ENCODE measurements at regions not wholly inside any gene's neighbourhood (a gene's known extent, or its start where the extent isn't known, plus 50 kb on each side); places are given as distances from the start of the nearest gene placed in this dataset.

GRCh38 chr7:94054130-94054529 lies 50.0 kb upstream of the BET1 start:
- peaks cover 2% of the 10 kb centered on the region for H3K36me3 Mint-ChIP-seq
- H3K4me3 Mint-ChIP-seq, result no peak overlapping the region
- peaks cover 35 to 42% (median 39%) of the 10 kb centered on the region in 3 donors for H3K4me1 Mint-ChIP-seq
- H3K27me3 Mint-ChIP-seq, result no peaks in the 10 kb centered on the region
- H3K27ac Mint-ChIP-seq, result peak overlapping the region in 1 of 3 donors; percentile 36
- peaks cover 0 to 2% (median 0%) of the 10 kb centered on the region in 3 donors for H3K9me3 Mint-ChIP-seq

- peaks cover 21 to 24% (median 24%) of the 10 kb centered on the region in 3 donors for H3K4me1 Mint-ChIP-seq
- H3K36me3 Mint-ChIP-seq, result peaks cover 2% of the 10 kb centered on the region
- no peaks in the 10 kb centered on the region for H3K27me3 Mint-ChIP-seq
- no peak overlapping the region for H3K27ac Mint-ChIP-seq
- H3K4me3 Mint-ChIP-seq, result no peak overlapping the region
- peaks cover 0 to 2% (median 0%) of the 10 kb centered on the region in 3 donors for H3K9me3 Mint-ChIP-seq
These were observed 51.8 kb upstream of the BET1 start for GRCh38 chr7:94055963-94056362.

DNA sequence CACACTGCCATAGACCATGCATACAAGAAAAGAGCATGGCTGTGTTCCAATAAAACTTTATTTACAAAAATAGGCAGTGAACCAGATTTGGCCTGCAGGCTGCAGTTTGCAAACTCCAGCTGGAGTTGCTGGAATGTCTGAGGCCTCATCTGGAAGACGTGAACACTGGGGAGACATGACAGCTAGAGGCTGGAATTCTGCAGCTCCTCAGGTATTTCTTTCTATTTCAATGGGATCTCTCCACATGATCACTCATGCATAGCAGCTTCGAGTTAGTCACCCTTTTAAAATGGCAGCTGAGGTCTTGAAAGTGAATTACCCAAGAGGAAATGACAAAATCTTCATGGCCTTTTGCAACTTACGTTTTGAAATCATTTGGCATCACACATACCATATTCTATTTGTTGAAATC lies 52.6 kb upstream of the BET1 start:
- peaks cover 1% of the 10 kb centered on the region for H3K27me3 Mint-ChIP-seq
- peaks cover 0 to 2% (median 0%) of the 10 kb centered on the region in 3 donors for H3K9me3 Mint-ChIP-seq
- H3K36me3 Mint-ChIP-seq, result peaks cover 2% of the 10 kb centered on the region
- H3K4me1 Mint-ChIP-seq, result peaks cover 19 to 27% (median 27%) of the 10 kb centered on the region in 3 donors
- H3K4me3 Mint-ChIP-seq, result no peak overlapping the region
- peak overlapping the region in 1 of 3 donors; percentile 35 for H3K27ac Mint-ChIP-seq

DNA sequence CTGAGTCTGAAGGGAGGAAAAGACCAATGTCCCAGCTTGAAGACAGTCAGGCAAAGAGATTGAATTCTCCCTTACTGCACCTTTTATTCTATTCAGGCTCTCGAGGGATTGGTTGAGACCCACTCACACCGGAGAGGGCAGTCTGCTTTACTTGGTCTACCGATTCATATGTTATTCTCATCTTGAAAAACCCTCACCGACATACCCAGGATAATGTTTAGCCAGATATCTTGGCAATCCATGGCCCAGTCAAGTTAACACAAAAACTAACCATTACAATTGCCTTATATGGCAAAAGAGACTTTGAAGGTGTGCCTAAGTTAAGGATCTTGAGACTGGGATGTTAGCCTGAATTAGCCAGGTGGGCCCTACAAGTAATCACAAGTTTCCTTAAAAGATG lies 53.8 kb upstream of the BET1 start:
- Mint-ChIP-seq H3K27me3 (peaks cover 1% of the 10 kb centered on the region), H3K4me3 (no peak overlapping the region), H3K9me3 (peaks cover 0 to 2% (median 0%) of the 10 kb centered on the region in 3 donors), H3K36me3 (peaks cover 5% of the 10 kb centered on the region), H3K4me1 (peaks cover 9 to 20% (median 16%) of the 10 kb centered on the region in 3 donors), H3K27ac (no peak overlapping the region)

- peaks cover 5 to 14% (median 7%) of the 10 kb centered on the region in 3 donors for H3K4me1 Mint-ChIP-seq
- peaks cover 1% of the 10 kb centered on the region for H3K27me3 Mint-ChIP-seq
- no peak overlapping the region for H3K4me3 Mint-ChIP-seq
- H3K9me3 Mint-ChIP-seq, result peaks cover 0 to 2% (median 0%) of the 10 kb centered on the region in 3 donors
- H3K27ac Mint-ChIP-seq, result no peak overlapping the region
- H3K36me3 Mint-ChIP-seq, result peaks cover 5% of the 10 kb centered on the region
These were observed 55.6 kb upstream of the BET1 start for GRCh38 chr7:94059746-94060145.

GRCh38 chr7:94060752-94061151 lies 56.6 kb upstream of the BET1 start:
- H3K27ac Mint-ChIP-seq, result no peak overlapping the region
- peaks cover 1% of the 10 kb centered on the region for H3K27me3 Mint-ChIP-seq
- H3K36me3 Mint-ChIP-seq, result peaks cover 5% of the 10 kb centered on the region
- peaks cover 0 to 2% (median 0%) of the 10 kb centered on the region in 3 donors for H3K9me3 Mint-ChIP-seq
- peaks cover 5 to 15% (median 10%) of the 10 kb centered on the region in 3 donors for H3K4me1 Mint-ChIP-seq
- H3K4me3 Mint-ChIP-seq, result no peak overlapping the region

DNA sequence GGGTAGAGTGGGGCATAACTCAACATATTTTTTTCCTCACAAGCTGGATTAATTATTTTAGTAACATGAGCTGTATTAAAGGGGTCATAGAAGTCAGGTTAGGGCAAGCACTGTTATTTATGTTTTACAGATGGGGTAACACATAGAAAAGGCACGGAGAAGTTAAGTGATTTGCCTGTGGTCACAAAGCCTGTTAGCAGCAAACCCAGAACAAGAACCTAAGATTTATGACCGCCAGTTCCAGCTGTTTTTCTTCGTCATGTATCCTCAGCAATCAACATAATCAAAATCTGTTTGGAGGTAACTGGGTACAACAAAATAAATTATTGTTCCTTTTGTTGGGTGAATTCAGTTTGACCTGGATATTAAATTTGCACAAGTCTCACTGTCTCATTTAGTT lies 57.2 kb upstream of the BET1 start:
- no peak overlapping the region for H3K27ac Mint-ChIP-seq
- peaks cover 1% of the 10 kb centered on the region for H3K27me3 Mint-ChIP-seq
- peaks cover 5 to 15% (median 10%) of the 10 kb centered on the region in 3 donors for H3K4me1 Mint-ChIP-seq
- no peak overlapping the region for H3K4me3 Mint-ChIP-seq
- no peaks in the 10 kb centered on the region for H3K9me3 Mint-ChIP-seq
- H3K36me3 Mint-ChIP-seq, result peaks cover 5% of the 10 kb centered on the region

DNA sequence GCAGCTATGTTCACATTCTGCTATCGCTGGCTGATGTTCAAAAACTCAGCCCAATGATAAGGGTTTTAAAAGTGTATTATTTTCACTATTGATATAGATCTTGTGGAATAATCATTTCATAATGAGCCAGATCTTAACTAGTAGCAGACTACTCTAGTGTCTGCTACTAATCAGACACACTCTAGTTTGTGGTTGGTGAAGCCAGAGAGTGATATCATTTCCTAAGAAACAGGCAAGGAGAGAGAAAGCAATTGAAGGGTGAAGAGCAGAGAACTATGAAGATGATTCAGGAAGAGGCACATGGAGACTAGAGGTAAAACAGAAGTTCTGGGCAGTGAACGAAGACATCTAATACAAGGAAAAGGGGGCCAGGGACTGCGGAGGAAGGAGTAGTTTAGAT lies 58.2 kb upstream of the BET1 start:
- Mint-ChIP-seq H3K9me3 (no peaks in the 10 kb centered on the region), H3K36me3 (peaks cover 2% of the 10 kb centered on the region), H3K27ac (no peak overlapping the region), H3K27me3 (peaks cover 1% of the 10 kb centered on the region), H3K4me3 (no peak overlapping the region), H3K4me1 (peaks cover 7 to 16% (median 10%) of the 10 kb centered on the region in 3 donors)

GRCh38 chr7:94064541-94065191 lies 60.5 kb upstream of the BET1 start:
- Mint-ChIP-seq H3K4me1 (peaks cover 20 to 36% (median 23%) of the 10 kb centered on the region in 3 donors), H3K27ac (no peak overlapping the region), H3K27me3 (peaks cover 1% of the 10 kb centered on the region), H3K4me3 (no peak overlapping the region), H3K9me3 (no peaks in the 10 kb centered on the region), H3K36me3 (peaks cover 2% of the 10 kb centered on the region)

DNA sequence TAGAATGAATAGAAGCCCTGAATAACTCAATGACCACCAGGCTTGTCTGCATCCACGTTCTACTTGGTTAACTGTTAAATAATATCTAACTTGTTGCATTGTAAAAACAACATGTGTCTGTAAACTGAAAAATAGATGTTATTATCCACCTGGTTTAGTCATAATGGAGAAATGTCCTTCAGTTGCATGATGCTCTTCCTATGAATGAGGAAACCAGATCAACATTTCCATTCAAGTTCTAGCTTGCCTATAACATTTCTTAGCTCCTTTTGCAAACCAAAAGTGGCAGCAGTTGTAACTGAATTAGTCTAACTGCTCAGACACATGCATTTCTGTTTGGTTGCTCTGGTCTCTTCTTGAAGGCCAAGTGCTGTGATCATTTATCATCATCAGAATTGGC lies 62.9 kb upstream of the BET1 start:
- Mint-ChIP-seq H3K4me1 (peaks cover 18 to 30% (median 23%) of the 10 kb centered on the region in 3 donors), H3K27ac (no peak overlapping the region), H3K4me3 (no peak overlapping the region), H3K9me3 (no peaks in the 10 kb centered on the region), H3K27me3 (no peaks in the 10 kb centered on the region), H3K36me3 (peaks cover 2% of the 10 kb centered on the region)

DNA sequence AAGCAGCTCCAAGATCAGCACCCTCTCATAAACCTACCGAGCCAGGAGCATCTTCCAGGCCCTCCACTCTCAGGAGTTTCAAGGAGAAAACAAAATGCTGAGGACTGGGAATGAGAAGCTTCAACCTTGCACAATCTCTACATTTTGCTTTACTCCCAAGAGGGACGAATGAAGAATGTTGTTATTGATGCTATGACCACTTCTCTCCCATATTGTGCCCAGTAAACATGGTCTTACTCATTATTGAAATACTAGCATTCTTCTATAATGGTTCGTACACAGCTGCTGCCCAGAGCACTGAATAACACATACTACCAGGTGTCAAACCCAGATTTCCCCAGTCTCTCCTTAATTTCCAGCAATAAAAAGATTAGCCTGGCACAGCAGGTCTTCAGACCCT lies 63.4 kb upstream of the BET1 start:
- H3K27ac Mint-ChIP-seq, result no peak overlapping the region
- H3K4me3 Mint-ChIP-seq, result no peak overlapping the region
- no peaks in the 10 kb centered on the region for H3K27me3 Mint-ChIP-seq
- H3K9me3 Mint-ChIP-seq, result no peaks in the 10 kb centered on the region
- H3K36me3 Mint-ChIP-seq, result peaks cover under 1% of the 10 kb centered on the region
- peaks cover 18 to 28% (median 23%) of the 10 kb centered on the region in 3 donors for H3K4me1 Mint-ChIP-seq

GRCh38 chr7:94069162-94069739 lies 65.1 kb upstream of the BET1 start:
- Mint-ChIP-seq H3K4me3 (peak overlapping the region in 2 of 4 donors; percentile 36 to 90), H3K27me3 (no peaks in the 10 kb centered on the region), H3K27ac (no peak overlapping the region), H3K36me3 (no peaks in the 10 kb centered on the region), H3K4me1 (peaks cover 20 to 32% (median 23%) of the 10 kb centered on the region in 3 donors), H3K9me3 (no peaks in the 10 kb centered on the region)

GRCh38 chr7:94080551-94080950 lies 76.4 kb upstream of the BET1 start:
- H3K4me1 Mint-ChIP-seq, result peaks cover 0 to 4% (median 3%) of the 10 kb centered on the region in 3 donors
- H3K27ac Mint-ChIP-seq, result no peak overlapping the region
- no peaks in the 10 kb centered on the region for H3K36me3 Mint-ChIP-seq
- H3K9me3 Mint-ChIP-seq, result no peaks in the 10 kb centered on the region
- no peak overlapping the region for H3K4me3 Mint-ChIP-seq
- peaks cover 2% of the 10 kb centered on the region for H3K27me3 Mint-ChIP-seq

- no peak overlapping the region for H3K4me3 Mint-ChIP-seq
- peaks cover 2% of the 10 kb centered on the region for H3K27me3 Mint-ChIP-seq
- H3K27ac Mint-ChIP-seq, result no peak overlapping the region
- peaks cover 0 to 4% (median 3%) of the 10 kb centered on the region in 3 donors for H3K4me1 Mint-ChIP-seq
- no peaks in the 10 kb centered on the region for H3K9me3 Mint-ChIP-seq
- H3K36me3 Mint-ChIP-seq, result no peaks in the 10 kb centered on the region
These were observed 78.0 kb upstream of the BET1 start for GRCh38 chr7:94082126-94082525.

DNA sequence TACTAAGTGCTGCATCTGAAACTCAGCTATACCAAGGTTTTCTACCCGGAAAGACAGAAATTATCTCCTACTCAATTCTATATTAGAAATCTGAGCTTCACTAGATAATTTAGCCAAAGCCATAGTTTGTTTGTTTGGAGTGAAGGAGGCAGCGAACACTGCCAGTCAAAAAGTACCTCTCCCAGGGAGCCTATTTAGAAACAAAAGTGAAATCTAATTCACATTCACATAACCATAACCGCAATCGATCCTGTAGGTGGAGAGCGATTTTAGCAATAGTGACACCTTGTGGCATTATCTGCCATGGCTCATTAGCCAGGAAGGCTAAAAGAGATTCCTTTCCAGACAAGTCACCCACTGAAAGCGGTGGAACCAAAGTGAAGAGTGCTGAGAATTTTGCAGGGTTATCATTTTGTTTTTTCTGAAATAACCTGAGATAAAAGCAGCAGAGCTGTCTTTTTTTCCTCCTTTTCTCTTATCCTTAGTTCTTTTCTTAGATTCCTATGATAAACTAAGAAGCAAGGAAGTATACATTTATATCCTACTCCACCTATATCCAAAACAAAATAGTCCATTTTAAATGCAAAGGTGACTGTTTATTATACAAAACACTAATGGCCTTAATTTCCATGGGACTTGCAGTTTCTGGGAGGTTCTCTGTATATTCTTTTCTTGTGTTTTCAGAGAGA lies 83.7 kb upstream of the BET1 start:
- Mint-ChIP-seq H3K36me3 (peaks cover 2% of the 10 kb centered on the region), H3K4me3 (peak overlapping the region; percentile 44 to 93 (median 82)), H3K27ac (peak overlapping the region in 2 of 3 donors; percentile 15 to 64), H3K4me1 (peaks cover 8 to 14% (median 11%) of the 10 kb centered on the region in 3 donors), H3K9me3 (no peaks in the 10 kb centered on the region), H3K27me3 (peaks cover 2% of the 10 kb centered on the region)

All from IgD-negative memory B cell (primary cell).